ENCODE measurements at regions not wholly inside any gene's neighbourhood (a gene's known extent, or its start where the extent isn't known, plus 50 kb on each side); places are given as distances from the start of the nearest gene placed in this dataset.
"Not testable (repeated sequence)": the region's sequence is repeated elsewhere in the genome, so short reads cannot be mapped to it uniquely, and the experiment has no call there.

GRCh38 chr10:29388112-29388511 is 99.2 kb downstream of the LYZL1 start:
- not testable (repeated sequence) for TF ChIP-seq POLR2A (IDR thresholded peaks at IDR 0.05); CTCF (IDR thresholded peaks at IDR 0.05 in 4 of 5, conservative IDR thresholded peaks at IDR 0.05 in 1 of 5)
